GM12864 (cell line): ENCODE measurements at regions not wholly inside any gene's neighbourhood (a gene's known extent, or its start where the extent isn't known, plus 50 kb on each side); places are given as distances from the start of the nearest gene placed in this dataset.
"Not testable (repeated sequence)": the region's sequence is repeated elsewhere in the genome, so short reads cannot be mapped to it uniquely, and the experiment has no call there.

Experiments used
- DNase-seq: peaks from one replicate; pipeline ENCODE4 v3.0.0-alpha.2; 2011; ENCODE audit warnings: low read depth
- H3K4me3 ChIP-seq: 2 replicates; pipeline ENCODE4 v1.5.1; 2011; ENCODE audit warnings: mild to moderate bottlenecking, low read depth, low read length, control low read depth
- CTCF ChIP-seq: IDR thresholded peaks from 2 replicates; pipeline ENCODE4 v1.5.1; 2011; ENCODE audit warnings: low read depth, mild to moderate bottlenecking, moderate library complexity, low read length, control low read depth, inconsistent platforms; ENCODE audit errors: missing control alignments

DNA sequence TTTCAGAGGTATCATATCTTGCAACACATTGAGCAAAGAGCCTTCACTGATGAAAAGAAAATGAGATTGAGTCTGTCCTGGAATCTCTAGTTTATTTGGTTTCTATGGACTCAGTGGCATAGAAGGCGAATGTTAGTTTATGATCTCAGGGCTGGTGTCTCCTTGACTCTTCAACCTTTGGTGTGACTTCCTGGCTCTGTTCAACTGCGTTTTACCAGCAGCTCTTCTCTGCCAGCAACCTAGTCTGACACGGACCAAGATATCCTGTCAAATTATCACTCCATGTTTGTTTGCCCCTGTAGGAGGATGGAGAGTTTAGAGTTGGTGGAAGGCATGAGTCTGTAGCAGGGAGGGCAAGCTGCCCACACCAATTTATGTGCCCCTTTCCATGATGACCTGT, 82.9 kb upstream of the TBC1D5 start:
- no peak for TF ChIP-seq CTCF
- H3K4me3 ChIP-seq: no peak overlapping the region
- DNase-seq: no peak

GRCh38 chr3:17823816-17824215, 81.4 kb upstream of the TBC1D5 start:
- H3K4me3 ChIP-seq: no peak overlapping the region
- no peak for TF ChIP-seq CTCF
- no peak for DNase-seq

DNA sequence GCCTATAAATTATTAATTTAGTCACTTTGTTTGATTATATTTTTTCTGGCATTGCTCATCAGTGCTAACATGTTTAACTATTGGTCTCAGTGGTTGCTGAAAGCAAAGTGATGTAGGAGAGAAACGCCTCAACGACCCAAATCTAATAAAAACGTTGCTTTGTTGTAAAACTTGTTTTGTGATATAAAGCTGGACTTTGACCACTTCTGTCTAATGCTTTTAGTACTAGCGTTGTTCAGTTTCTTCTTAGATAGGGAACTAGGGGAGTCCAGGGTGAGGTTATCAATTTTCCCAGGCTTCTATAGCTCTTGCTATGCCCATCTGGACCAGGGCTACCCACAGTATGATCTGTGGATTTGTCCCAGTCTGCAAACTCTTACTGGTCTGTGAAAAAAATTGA, 80.6 kb upstream of the TBC1D5 start:
- no peak overlapping the region for H3K4me3 ChIP-seq
- DNase-seq: no peak
- TF ChIP-seq CTCF: no peak

DNA sequence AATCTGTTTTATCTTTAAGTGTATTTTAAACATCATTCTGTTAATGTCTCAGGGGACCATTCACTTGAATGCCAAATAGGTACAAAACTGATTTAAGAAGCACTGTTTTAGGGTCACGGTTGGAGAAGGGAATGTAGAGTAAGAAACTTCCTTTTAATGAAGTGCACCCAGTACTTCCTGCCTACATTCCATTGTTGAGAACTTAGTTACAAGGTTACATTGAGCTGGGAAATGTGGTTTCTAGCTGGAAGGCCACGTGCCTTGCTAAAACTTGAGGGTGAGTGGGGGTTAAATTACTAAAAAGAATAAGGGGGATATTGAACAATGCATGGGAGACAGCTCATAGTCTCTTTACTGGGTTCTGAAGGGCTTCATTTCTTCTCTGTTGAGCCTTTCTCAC, 78.3 kb upstream of the TBC1D5 start:
- no peak for DNase-seq
- TF ChIP-seq CTCF: no peak
- H3K4me3 ChIP-seq: no peak overlapping the region

DNA sequence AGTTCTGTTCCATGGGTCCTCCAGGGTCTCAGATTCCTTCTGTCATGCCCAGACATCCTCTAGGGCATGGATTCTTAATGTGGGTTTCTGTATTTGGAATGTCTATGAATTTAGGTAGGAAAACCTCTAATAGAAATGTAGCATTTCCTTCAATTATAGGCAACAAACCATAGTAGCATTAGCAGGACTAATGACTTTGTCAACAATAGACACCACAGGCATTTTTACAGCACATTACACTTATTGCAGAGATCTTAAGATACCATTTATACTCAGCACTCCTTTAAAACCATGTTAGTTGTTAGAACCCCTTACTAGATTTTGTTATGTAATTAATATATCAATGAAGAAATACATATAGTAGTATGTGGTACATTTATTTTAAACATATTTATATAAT, 77.8 kb upstream of the TBC1D5 start:
- no peak overlapping the region for H3K4me3 ChIP-seq
- DNase-seq: no peak
- TF ChIP-seq CTCF: no peak

DNA sequence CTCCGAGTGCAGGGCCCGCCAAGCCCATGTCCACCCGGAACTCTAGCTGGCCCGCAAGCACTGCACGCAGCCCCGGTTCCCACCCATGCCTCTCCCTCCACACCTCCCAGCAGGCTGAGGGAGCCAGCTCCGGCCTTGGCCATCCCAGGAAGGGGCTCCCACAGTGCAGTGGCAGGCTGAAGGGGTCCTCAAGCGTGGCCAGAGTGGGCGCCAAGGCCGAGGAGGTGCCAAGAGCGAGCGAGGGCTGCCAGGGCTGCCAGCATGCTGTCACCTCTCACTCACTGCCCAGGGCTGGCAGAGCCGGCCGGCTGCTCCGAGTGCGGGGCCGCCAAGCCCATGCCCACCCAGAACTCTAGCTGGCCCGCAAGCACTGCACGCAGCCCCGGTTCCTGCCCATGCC, 75.5 kb upstream of the TBC1D5 start:
- DNase-seq, H3K4me3 ChIP-seq: not testable (repeated sequence)

DNA sequence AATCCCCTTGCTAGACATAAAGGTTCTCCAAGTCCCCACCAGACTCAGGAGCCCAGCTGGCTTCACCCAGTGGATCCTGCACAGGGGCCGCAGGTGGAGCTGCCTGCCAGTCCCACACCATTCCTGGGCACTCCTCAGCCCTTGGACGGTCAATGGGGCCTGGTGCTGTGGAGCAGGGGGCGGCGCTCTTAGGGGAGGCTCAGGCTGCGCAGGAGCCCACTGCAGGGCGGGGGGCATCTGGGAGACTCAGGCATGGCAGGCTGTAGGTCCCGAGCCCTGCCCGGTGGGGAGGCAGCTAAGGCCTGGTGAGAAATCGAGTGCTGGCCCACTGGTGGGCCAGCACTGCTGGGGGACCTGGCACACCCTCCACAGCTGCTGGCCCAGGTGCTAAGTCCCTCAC, 75.1 kb upstream of the TBC1D5 start:
- no peak for TF ChIP-seq CTCF
- DNase-seq: no peak
- no peak overlapping the region for H3K4me3 ChIP-seq

GRCh38 chr3:17816839-17817238, 74.4 kb upstream of the TBC1D5 start:
- H3K4me3 ChIP-seq, DNase-seq: not testable (repeated sequence)

DNA sequence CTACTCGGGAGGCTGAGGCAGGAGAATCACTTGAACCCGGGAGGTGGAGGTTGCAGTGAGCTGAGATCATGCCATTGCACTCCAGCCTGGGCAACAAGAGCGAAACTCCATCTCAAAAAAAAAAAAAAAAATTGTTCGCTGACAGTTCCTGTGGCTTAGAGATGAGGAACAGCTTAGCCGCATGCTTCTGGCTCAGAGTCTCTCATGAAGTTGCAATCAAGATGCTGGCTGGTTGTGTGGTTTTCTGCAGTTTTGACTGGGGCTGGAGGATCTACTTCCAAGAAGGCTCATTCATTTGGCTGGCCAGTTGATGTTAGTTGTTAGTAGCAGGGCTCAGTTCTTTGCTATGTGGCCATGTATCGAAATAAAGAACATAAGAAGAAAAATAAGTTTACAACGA, 69.9 kb upstream of the TBC1D5 start:
- DNase-seq, H3K4me3 ChIP-seq: not testable (repeated sequence)
